Neural progenitor cell (in vitro differentiated cells): ENCODE measurements at regions not wholly inside any gene's neighbourhood (a gene's known extent, or its start where the extent isn't known, plus 50 kb on each side); places are given as distances from the start of the nearest gene placed in this dataset.
"Not testable (repeated sequence)": the region's sequence is repeated elsewhere in the genome, so short reads cannot be mapped to it uniquely, and the experiment has no call there.

Experiments
- DNase-seq: peaks from one replicate; pipeline ENCODE4 v3.0.0-alpha.2; 2016; ENCODE audit warnings: low spot score
- H2AFZ ChIP-seq: fragments of 200-600 bp; sonication (generic); replicated peaks from 2 replicates; pipeline ENCODE4 v1.6.1; 2016; ENCODE audit warnings: antibody characterized with exemption
- H3F3A ChIP-seq: fragments of 200-600 bp; sonication (generic); 2 replicates; pipeline ENCODE4 v1.6.1; 2016; ENCODE audit warnings: antibody characterized with exemption, low read depth
- H3K27ac ChIP-seq: fragments of 200-600 bp; sonication (generic); 2 replicates; pipeline ENCODE4 v1.5.1; 2016; ENCODE audit warnings: mild to moderate bottlenecking
- H3K27me3 ChIP-seq: fragments of 200-600 bp; sonication (generic); 2 replicates; pipeline ENCODE4 v1.6.1; 2016; ENCODE audit warnings: mild to moderate bottlenecking, moderate library complexity
- H3K36me3 ChIP-seq: fragments of 200-600 bp; sonication (generic); 2 replicates; pipeline ENCODE4 v1.5.1; 2016
- H3K4me1 ChIP-seq: fragments of 200-600 bp; sonication (generic); 2 replicates; pipeline ENCODE4 v1.6.1; 2016; ENCODE audit warnings: mixed run types
- H3K4me2 ChIP-seq: fragments of 200-600 bp; sonication (generic); 2 replicates; pipeline ENCODE4 v1.6.1; 2016
- H3K4me3 ChIP-seq: fragments of 200-600 bp; sonication (generic); 2 replicates; pipeline ENCODE4 v1.5.1; 2016
- H3K79me2 ChIP-seq: fragments of 200-600 bp; sonication (generic); 2 replicates; pipeline ENCODE4 v1.6.1; 2016; ENCODE audit warnings: low read depth
- H3K9ac ChIP-seq: fragments of 200-600 bp; sonication (generic); 2 replicates; pipeline ENCODE4 v1.6.1; 2016
- H3K9me3 ChIP-seq: fragments of 200-600 bp; sonication (generic); 2 replicates; pipeline ENCODE4 v1.5.1; 2016; ENCODE audit warnings: low read depth
- H4K20me1 ChIP-seq: fragments of 200-600 bp; sonication (generic); 2 replicates; pipeline ENCODE4 v1.6.1; 2016; ENCODE audit warnings: low read depth
- H3K27ac Mint-ChIP-seq: 3 replicates; pipeline ENCODE4 v1.8.0; 2021; ENCODE audit warnings: mixed read lengths
- H3K27me3 Mint-ChIP-seq: 2 replicates; pipeline ENCODE4 v1.8.0; 2022; ENCODE audit warnings: low read depth, mild to moderate bottlenecking, inconsistent platforms, moderate library complexity, mixed read lengths; ENCODE audit not compliant: insufficient read depth
- H3K36me3 Mint-ChIP-seq: 3 replicates; pipeline ENCODE4 v1.8.0; 2021; ENCODE audit warnings: mixed read lengths
- H3K4me1 Mint-ChIP-seq: 3 replicates; pipeline ENCODE4 v1.8.0; 2021; ENCODE audit warnings: mixed read lengths
- H3K4me3 Mint-ChIP-seq: 3 replicates; pipeline ENCODE4 v1.8.0; 2021; ENCODE audit warnings: mild to moderate bottlenecking, moderate library complexity, mixed read lengths
- H3K9me3 Mint-ChIP-seq: 3 replicates; pipeline ENCODE4 v1.8.0; 2020; ENCODE audit warnings: mixed read lengths
- EZH2 ChIP-seq: fragments of 200-600 bp; sonication (generic); IDR thresholded peaks from 2 replicates; pipeline ENCODE4 v1.6.1; 2017; ENCODE audit warnings: antibody characterized with exemption, mild to moderate bottlenecking, moderate library complexity
- EZH2phosphoT487 ChIP-seq: fragments of 200-600 bp; sonication (generic); IDR thresholded peaks from 2 replicates; pipeline ENCODE4 v1.6.1; 2017; ENCODE audit warnings: antibody characterized with exemption
- TF ChIP-seq, protein P1 (sequence below): fragments of 200-600 bp; sonication (generic); IDR thresholded peaks from 2 replicates; pipeline ENCODE4 v1.5.1; 2017; ENCODE audit warnings: antibody characterized with exemption, mild to moderate bottlenecking

DNA sequence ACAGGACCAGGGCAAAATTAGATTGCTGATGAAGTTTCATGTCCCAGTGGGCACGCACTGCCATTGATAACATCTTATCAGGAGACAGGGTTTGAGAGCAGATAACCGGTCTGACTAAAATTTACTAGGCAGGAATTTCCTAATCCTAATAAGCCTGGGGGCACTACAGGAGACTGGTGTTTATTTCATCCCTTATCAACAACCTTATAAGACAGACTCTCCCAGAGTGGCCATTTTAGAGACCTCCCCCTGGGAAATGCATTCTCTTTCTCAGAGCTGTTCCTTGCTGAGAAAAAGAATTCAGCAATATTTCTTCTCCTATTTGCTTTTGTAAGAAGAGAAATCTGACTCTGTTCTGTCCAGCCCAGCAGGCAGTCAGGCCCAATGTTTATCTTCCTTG lies 423.4 kb upstream of the IMPG1 start:
- Histone ChIP-seq H3K27ac (no peak overlapping the region), H3K4me2 (no peak overlapping the region), H3K27me3 (no peaks in the 10 kb centered on the region), H3K9me3 (no peaks in the 10 kb centered on the region), H3K9ac (no peak overlapping the region), H3K36me3 (no peaks in the 10 kb centered on the region), H3K79me2 (no peaks in the 10 kb centered on the region), H3F3A (no peaks in the 10 kb centered on the region), H3K4me1 (no peaks in the 10 kb centered on the region), H4K20me1 (no peaks in the 10 kb centered on the region), H3K4me3 (no peak overlapping the region), H2AFZ (no peak overlapping the region)
- Mint-ChIP-seq H3K9me3 (peaks cover 15% of the 10 kb centered on the region), H3K36me3 (no peaks in the 10 kb centered on the region), H3K4me1 (no peaks in the 10 kb centered on the region), H3K4me3 (no peak overlapping the region), H3K27ac (no peak overlapping the region), H3K27me3 (peaks cover 3% of the 10 kb centered on the region)
- DNase-seq = no peak
- TF ChIP-seq EZH2 (no peak), EZH2phosphoT487 (no peak)
- TF ChIP-seq, protein P1, sequence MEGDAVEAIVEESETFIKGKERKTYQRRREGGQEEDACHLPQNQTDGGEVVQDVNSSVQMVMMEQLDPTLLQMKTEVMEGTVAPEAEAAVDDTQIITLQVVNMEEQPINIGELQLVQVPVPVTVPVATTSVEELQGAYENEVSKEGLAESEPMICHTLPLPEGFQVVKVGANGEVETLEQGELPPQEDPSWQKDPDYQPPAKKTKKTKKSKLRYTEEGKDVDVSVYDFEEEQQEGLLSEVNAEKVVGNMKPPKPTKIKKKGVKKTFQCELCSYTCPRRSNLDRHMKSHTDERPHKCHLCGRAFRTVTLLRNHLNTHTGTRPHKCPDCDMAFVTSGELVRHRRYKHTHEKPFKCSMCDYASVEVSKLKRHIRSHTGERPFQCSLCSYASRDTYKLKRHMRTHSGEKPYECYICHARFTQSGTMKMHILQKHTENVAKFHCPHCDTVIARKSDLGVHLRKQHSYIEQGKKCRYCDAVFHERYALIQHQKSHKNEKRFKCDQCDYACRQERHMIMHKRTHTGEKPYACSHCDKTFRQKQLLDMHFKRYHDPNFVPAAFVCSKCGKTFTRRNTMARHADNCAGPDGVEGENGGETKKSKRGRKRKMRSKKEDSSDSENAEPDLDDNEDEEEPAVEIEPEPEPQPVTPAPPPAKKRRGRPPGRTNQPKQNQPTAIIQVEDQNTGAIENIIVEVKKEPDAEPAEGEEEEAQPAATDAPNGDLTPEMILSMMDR = no peak

DNA sequence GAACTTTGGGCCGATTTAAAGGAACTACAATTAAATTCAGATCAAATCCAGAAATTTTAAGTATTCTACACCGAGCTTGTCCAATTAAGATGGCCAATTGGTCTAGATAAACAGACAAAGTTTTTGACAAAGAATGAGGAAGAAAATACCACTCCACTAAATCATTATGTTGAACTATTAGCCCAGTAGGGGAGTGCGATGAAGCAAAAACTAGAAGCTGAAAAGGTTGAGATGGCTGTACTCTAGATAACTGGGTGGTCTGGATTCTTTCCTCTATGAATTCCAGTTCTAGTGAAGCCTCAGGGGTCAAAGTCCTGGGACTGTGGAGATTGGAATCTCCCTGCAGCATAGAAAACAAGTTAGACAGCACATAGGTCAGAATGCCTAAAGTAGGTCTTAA lies 418.9 kb upstream of the IMPG1 start:
- not testable (repeated sequence) for H3K9me3 ChIP-seq, H3K36me3 Mint-ChIP-seq, DNase-seq, H3K4me1 ChIP-seq, H3K79me2 ChIP-seq, H2AFZ ChIP-seq, H3F3A ChIP-seq, H3K27me3 ChIP-seq, H3K4me3 Mint-ChIP-seq, H3K4me3 ChIP-seq, H3K4me2 ChIP-seq, H3K36me3 ChIP-seq, H3K27me3 Mint-ChIP-seq, H4K20me1 ChIP-seq, H3K27ac Mint-ChIP-seq, H3K4me1 Mint-ChIP-seq, H3K27ac ChIP-seq, H3K9ac ChIP-seq
- peaks cover 15% of the 10 kb centered on the region for H3K9me3 Mint-ChIP-seq

DNA sequence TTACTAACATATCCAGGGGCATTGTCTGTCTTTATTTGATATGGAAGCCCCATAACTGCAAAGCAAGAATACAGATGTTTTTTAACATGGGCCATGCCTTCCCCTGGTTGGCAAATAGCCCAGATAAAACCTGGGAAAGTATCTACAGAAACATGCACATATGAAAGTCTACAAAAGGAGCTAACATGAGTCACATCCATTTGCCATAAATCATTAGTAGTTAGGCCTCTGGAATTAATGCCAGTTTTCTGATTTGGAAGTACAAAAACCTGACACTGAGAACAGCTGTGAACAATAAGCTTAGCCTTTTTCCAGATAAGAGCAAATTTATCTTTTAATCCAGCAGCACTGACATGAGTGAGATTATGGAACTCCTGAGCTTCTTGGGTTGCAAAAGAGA lies 418.0 kb upstream of the IMPG1 start:
- Histone ChIP-seq H3K9ac (no peak overlapping the region), H3K27ac (no peak overlapping the region), H3K27me3 (no peaks in the 10 kb centered on the region), H3F3A (no peaks in the 10 kb centered on the region), H3K9me3 (no peaks in the 10 kb centered on the region), H3K4me2 (no peak overlapping the region), H2AFZ (no peak overlapping the region), H3K4me1 (no peaks in the 10 kb centered on the region), H4K20me1 (no peaks in the 10 kb centered on the region), H3K79me2 (no peaks in the 10 kb centered on the region), H3K36me3 (no peaks in the 10 kb centered on the region), H3K4me3 (no peak overlapping the region)
- no peak for DNase-seq
- H3K27ac Mint-ChIP-seq = no peak overlapping the region
- no peaks in the 10 kb centered on the region for H3K4me1 Mint-ChIP-seq
- TF ChIP-seq EZH2phosphoT487 (no peak), EZH2 (no peak)
- TF ChIP-seq, protein P1 = no peak
- H3K9me3 Mint-ChIP-seq = peaks cover 9% of the 10 kb centered on the region
- no peak overlapping the region for H3K4me3 Mint-ChIP-seq
- H3K36me3 Mint-ChIP-seq = no peaks in the 10 kb centered on the region
- peaks cover 3% of the 10 kb centered on the region for H3K27me3 Mint-ChIP-seq

DNA sequence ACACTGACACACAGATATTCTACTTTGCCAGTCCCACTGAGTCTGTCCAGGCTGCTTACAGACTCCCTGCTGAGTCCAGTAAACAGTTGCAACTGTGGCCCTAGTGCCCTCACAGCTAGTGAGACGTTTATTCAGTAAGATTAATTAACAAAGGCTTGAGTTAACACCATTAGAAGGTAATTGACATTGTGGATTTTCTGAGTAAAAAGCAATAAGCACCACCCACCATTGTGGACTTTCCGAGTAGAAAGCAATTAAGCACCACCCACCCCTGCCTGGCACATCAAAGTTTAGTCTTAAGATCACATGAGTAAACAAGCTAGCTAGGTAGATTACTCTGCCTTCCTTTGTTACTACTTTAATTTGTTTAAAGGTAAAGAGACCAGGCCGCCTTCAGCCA lies 408.6 kb upstream of the IMPG1 start:
- no peak overlapping the region for H3K27ac Mint-ChIP-seq
- no peaks in the 10 kb centered on the region for H3K36me3 Mint-ChIP-seq

More for the DNA sequence above, 408.6 kb upstream of the IMPG1 start:
- H2AFZ ChIP-seq = no peak overlapping the region
- no peaks in the 10 kb centered on the region for H4K20me1 ChIP-seq
- H3K36me3 ChIP-seq = no peaks in the 10 kb centered on the region
- Mint-ChIP-seq H3K4me1 (no peaks in the 10 kb centered on the region), H3K4me3 (no peak overlapping the region), H3K9me3 (peaks cover 16% of the 10 kb centered on the region), H3K27me3 (no peaks in the 10 kb centered on the region)
- H3K27me3 ChIP-seq = no peaks in the 10 kb centered on the region
- H3K9me3 ChIP-seq = no peaks in the 10 kb centered on the region
- peaks cover 12% of the 10 kb centered on the region for H3K4me1 ChIP-seq
- no peak for TF ChIP-seq EZH2
- TF ChIP-seq, protein P1 = no peak
- peak; percentile 73 for TF ChIP-seq EZH2phosphoT487
- no peak overlapping the region for H3K4me3 ChIP-seq
- peak overlapping the region; percentile 41 for H3K4me2 ChIP-seq
- DNase-seq = peak; percentile 72
- no peak overlapping the region for H3K9ac ChIP-seq
- H3F3A ChIP-seq = no peaks in the 10 kb centered on the region
- no peaks in the 10 kb centered on the region for H3K79me2 ChIP-seq
- no peak overlapping the region for H3K27ac ChIP-seq
